HG02588 (cell line): ENCODE measurements at regions not wholly inside any gene's neighbourhood (a gene's known extent, or its start where the extent isn't known, plus 50 kb on each side); places are given as distances from the start of the nearest gene placed in this dataset.

ENCODE experiments used
- ATAC-seq: cut with Tn5 transposase; IDR thresholded peaks from one replicate; pipeline ENCODE4 v1.9.1; 2021; ENCODE audit warnings: mild to moderate bottlenecking, moderate library complexity; ENCODE audit not compliant: unreplicated experiment

DNA sequence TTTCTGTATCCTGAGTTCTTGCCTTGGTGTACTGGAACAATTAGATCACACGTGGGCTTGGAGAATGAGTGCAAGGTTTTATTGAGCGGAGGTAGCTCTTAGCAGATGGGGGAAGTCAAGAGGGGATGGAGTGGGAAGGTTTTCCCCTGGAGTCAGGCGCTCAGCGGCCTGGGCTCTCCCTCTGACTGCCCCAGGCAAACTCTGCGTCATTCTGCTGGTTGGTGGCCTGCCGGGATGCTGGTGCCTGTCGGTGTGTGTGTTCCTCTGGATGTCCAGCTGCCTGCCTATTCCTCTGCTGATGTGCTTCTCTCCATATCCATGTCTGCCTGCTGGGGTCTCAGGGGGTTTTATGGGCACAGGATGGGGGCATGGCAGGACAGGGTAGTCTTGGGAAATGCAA is 111.0 kb downstream of the TRIB2 start:
- no peak for ATAC-seq

DNA sequence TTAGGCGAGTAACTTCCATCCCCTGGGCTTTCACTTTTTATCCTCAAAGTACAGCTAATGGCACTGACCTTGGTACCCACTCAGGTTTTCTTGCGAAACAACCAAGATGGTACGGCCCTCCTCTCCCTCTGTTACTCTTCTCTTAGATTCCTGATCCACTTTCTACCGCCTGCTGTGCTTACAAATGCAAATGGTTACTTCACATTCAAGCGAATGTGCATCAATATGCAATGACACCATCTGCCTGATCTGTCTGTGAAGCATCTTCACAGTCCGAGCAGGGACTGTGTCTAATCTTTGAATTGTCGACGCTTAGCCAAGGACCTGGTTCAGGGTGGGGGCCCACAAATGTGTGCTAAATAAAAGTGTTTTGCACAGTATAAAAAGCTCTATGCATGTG is 112.2 kb downstream of the TRIB2 start:
- no peak for ATAC-seq

DNA sequence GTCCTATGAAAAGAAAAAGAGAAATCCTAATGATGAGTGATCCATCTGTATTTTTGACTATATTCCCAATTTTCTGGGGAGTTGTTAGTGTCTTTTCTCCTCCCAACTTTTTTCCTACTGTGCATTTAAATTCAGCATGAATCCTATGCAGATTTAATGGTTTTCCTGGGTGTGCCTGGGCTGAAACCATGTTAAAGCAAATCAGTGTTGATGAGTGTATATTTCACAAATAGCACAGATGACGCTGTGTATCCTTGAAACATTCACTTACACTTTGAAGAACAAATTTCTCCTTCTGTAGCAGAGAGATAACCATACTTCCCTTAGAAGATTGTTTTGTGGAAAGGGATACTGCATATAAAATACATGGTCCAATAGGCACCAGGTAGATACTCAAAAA is 114.3 kb downstream of the TRIB2 start:
- no peak for ATAC-seq

DNA sequence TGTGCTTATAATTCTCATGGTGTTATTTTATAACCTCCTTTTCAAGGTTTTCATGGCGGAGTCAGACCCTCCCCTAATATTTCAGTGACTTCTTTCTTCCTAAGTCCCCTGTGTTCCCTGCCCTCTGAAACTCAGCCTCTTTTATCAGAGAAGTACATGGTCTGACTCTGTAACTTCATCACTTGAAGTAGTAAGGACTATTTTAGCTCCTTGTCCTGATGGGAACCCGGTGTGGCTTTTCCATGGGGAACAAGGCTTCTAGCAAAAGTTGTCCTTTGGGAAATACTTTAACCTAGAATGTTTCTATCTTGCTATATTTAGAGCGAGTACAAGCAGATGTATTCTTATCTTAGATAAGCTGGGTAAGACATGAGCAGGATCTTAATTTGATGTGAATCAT is 117.5 kb downstream of the TRIB2 start:
- ATAC-seq: no peak

DNA sequence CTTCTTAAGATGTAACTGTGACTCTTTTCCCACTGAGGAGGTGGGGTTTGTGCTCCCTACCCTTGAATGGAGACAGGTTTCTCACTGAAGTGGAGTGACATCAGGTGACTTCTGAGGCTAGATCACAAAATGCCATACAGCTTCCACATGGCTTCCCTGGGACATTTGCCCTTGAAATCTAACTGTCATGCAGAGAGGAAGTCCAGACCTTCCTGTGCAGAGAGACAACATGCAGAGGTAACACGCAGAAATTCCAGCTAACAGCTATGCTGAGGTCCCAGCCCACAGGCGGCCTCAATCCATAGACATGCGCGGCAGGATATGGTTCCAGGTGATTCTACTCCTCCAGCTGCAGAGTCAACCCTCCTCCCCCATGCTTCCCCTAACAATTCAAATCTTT is 119.0 kb downstream of the TRIB2 start:
- ATAC-seq: no peak

DNA sequence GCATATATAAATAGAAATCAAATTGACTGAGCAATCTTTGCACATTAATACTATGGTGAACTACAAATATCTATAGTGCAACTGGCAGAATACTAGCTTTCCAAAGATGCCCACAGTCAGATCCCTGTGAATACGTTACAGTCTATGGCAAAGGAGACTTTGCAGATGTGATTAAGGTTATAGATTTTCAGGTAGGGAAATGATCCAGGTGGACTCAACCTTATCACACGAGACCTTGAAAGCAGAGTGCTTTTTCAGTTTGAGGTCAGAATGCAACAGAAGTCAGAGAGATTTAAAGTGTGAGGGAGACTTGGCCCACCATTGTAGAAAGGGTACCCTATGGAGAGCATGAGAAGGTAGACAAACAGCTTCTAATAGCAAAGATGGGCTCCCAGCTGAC is 122.6 kb downstream of the TRIB2 start:
- ATAC-seq: no peak

DNA sequence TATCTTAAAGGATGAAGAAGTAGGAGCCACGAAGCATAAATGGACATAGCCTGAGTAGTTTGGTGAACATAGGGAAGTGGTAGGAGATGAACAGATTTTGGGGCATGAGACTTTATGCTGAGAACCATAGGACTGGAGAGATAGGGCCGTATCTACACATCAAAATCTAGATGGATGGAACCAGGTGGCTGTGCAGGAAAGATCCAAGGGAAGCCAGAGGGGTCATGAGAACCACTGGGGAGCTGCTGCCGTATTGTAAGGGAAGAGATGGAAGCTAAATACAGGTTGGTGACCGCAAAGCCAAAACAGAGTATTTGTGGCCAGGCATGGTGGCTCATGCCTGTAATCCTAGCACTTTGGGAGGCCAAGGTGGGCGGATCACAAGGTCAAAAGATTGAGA is 124.3 kb downstream of the TRIB2 start:
- no peak for ATAC-seq

DNA sequence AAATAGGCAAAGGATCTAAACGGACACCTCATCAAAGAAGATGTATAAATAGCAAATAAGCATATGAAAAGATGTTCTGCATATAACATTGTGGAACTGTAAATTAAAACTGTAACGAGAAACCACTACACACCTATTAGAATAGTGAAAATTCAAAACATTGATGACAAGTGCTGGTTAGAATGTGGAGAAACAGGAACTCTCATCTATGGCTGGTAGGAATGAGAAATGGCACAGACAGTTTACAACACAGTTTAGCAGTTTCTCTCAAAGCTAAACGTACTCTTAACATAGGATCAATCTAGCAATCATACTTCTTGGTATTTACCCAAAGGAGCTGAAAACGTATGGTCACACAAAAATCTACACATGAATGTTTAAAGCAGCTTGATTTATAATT is 126.2 kb downstream of the TRIB2 start:
- no peak for ATAC-seq

DNA sequence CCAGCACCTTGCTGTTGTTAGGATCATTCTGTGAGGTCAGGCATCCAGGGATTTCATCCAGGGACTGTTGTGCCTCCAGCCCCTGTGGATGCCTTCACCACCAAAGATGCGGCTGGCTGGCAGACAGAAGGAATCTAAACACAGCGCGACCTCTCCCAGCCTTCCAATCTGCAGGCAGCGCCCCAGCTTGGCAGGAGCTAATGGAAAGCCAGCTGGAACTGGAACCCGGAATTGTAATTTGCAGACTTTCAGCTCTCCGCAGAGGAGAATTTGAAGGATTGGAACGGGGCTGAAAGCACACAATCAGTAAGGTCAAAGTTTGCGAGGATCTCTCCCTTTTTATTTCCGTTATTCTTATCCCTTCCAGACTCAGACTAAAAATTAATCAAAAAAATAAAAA is 127.8 kb downstream of the TRIB2 start:
- ATAC-seq: no peak

DNA sequence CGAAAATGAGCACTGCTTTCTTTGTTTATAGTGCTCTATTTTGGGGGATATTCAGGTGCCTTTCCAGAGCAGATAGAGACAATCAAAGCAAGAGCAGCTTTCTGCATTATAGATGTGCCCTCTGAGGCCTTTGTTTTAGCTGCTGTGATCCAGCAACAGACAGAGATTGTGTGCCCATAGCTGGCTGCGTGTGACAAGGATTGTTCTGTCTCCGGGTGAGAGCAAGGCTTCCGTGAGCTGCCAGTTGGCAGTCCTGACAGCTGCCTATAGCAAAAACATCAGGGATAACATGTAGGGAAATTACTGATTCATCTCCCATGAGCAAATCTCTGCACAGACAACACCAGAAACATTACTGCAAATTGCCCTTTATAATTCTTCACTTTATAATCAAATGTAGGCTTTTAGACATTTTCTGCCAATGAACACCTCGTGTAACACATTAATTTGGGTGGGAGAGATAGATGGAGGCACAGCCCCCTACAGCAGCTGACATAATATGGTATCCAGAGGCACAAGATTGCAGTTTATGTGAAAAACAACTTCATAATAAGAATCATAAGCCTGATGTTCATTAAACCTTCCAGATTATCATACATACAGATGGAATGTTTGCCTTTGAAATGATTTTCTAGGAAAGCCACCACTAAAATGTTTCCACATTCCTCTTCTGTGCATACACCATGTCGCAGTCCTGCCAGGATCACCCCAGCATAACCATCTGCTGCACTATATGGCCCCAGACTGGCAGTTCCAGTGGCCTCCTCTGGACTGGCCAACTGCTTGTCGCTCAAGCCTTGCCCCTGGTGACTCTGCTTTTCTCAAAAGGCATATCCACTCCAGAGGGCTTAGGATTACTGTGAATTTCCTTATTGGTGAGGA is 131.2 kb downstream of the TRIB2 start:
- no peak for ATAC-seq

DNA sequence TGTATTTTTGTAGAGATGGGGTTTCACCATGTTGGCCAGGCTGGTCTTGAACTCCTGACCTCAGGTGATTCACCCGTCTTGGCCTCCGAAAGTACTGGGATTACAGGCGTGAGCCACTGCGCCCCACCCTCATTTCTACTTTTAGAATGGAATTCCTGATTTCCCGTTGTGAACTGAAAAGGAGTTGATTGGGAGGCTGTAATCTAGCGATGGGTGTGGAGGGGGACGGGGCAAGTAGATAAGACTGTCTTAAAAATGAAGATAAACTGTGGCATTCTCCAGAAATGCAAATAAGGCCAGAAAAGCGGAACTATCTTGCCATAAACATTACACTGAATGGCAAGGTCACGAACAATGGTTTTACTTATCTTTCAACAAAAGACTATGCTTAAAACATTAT is 135.4 kb downstream of the TRIB2 start:
- no peak for ATAC-seq

DNA sequence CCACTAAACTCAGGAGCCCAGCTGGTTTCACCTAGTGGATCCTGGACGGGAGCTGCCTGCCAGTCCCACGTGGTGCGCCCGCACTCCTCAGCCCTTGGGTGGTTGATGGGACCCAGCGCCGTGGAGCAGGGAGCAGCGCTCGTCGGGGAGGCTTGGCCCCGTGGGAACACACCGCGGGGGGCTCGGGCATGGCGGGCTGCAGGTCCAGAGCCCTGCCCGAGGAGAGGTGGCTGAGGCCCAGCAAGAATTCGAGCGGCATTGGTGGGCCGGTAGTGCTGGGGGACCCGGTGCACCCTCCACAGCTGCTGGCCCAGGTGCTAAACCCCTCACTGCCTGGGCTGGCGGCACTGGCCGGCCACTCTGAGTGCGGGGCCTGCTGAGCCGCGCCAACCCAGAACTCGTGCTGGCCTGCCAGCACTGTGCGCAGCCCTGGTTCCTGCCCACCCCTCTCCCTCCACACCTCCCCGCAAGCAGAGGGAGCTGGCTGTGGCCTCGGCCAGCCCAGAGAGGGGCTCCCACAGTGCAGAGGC is 137.3 kb downstream of the TRIB2 start:
- no peak for ATAC-seq

DNA sequence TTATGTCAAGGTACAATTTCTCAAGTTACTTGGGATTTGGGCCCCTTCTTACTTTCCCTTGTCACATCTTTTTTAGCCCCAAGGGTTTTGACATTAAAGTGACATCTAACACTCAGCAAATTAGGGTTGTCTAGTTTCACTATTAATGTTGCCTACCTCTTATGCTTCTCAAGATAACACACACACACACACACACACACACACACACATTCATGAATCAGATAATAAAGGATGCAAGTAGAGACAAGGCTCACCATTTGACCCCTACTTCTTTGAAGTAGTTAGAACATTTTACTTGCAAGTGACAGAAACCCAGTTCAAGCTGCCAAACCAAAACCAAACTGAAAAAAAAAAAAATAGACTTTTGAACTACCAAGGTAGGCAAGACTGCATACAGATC is 138.8 kb downstream of the TRIB2 start:
- no peak for ATAC-seq

DNA sequence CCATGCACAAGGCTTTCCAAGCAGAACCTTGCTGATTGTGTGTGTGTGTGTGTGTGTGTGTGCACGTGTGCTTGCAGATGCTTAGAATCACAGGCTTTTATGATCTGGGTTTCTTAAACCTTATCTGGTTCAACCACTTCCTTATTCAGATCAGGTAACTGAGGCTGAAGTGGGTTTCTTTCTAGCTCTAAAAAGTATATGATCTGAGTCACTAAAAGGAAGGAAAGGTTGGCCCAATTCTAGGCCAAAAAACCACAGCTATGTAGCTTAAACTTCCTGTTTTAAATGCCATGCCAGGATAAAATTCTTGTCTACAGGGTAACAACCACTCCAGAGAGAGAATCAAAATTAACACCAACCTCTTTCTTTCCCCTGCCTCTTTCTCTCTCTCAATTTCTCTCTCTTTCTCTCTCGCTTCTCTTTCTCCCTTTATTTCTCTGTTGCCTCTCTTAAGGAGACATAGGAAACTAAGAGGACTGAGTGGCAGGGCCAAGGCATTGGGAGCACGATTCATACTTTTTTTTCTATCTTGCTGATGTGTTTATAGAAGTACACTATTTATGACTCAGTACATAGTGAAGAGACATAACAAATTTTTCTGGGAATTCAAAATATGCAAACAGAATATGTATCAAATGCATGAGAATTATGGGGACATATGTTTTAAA is 140.3 kb downstream of the TRIB2 start:
- ATAC-seq: no peak

DNA sequence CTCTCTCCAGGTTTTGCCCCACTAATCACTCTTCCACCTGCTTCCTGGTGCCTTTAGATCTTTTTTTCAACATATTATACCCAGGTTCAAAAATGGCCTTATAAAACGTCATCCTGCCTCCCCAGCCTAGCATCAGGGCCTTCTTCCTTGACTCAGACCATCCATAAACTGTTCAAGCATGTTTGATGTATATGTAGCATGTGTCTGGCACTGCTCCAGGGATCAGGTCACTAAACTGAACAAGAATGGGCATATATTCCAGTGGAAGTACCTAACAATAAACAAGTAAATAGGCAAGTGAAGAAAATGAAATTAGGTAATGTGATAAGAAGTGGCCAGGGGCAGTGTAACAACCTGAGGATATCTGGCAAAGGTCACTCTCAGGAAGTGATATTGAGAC is 141.2 kb downstream of the TRIB2 start:
- ATAC-seq: no peak

DNA sequence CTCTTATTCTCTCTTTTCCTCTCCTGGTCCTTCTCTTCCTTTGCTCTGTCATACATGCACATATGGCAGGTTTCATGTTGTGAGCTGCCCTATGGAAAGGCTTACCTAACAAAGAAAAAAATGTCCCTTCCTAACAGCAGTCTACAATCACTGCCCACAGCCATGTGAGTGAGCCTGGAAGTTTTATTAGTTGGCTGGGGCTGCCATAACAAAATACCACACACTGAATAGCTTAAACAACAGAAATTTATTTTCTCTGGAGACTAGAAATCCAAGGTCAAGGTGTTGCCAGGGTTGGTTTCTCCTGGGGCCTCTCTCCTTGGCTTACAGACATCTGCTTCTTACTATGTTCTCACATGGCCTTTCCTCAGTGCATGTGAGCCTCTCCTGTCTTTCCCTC is 142.1 kb downstream of the TRIB2 start:
- no peak for ATAC-seq

DNA sequence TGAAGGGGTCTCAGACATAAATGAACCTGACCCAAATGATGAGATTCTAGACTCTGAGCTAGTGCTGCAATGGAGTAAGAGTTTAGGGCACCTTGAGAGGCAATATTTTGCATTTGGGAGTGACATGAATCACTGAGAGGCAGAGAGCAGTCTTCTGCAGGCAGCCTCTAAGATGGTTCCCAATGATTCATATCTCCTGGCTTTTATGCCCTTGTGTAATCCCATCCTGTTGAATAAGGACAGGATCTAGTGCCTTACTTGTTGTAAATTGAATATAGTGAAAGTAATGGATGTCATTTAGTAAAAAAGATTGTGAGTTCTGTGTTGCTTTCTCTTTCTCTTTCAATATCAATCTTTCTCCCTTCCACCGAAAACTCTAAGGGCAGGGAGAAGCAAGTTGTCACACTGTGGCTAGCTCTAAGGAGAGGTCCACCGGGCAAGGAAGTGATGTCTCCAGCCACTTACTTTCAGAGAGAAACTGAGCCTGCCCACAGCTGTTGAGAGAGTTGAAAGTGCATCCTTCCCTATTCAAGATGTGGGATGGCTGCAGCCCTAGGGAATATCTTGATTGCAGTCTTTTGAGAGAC is 144.7 kb downstream of the TRIB2 start:
- no peak for ATAC-seq

DNA sequence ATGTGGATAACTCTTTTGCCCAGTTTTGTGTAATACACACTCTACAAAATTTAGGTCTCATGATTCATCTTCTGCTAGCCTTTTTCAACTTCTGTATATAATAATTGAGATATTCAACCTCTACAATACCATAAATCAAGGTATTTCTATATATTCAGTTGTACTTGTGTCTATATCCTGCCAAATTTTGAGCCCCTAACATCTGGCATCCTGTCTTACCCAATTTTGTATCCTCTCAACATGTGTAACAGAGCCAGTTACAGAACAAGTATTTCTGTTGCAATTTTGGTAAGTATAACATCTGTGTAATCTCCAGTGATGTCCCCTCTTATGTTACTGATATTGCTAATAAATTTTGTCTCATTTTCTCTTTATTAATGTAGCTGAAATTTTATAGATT is 145.8 kb downstream of the TRIB2 start:
- no peak for ATAC-seq

DNA sequence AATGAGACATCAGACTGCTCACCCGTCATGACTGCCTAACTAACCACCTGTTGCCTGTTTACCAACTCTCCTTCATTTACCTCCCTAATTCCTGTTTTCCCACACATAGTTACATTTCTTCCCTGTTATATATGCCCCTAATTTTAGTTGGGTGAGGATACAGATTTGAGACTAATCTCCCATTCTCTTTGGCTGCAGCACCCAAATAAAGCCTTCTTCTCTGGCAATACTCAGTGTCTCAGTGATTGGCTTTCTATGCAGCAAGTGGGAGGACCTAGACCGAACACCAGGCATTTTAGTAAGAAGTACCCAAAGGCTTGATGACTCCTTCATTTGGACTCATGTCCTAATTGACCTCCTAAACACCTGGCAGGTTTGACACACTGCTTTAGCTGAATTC is 147.2 kb downstream of the TRIB2 start:
- no peak for ATAC-seq

DNA sequence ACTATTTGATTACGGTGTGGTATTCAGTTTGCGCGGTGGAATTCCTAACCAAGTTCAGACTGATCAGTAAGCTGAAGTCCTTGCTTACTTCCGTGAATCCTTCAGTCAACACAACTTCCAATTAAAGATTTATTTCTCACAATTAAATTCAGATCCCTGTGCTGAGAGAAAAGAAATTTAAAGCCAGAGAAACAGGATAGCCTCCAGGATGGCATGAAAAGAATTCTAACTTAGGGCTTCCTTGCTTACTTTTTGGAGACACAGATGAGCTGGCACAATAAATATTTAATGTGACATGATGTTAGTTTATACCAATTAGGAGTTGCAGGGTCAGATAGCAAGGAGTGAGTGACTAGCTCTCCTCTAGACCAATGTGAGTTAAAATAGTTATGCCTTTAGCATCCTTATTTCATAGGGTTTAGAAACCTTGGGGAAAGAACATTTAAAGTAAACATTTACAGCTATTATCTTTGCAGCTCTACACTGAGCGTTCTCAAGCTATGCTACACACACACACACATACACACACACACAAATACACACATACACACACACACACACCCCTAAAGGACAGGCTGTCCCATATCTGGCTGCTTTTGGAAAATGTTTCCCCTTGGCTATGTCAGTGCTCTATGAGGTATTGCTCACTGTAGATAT is 151.0 kb downstream of the TRIB2 start:
- no peak for ATAC-seq

DNA sequence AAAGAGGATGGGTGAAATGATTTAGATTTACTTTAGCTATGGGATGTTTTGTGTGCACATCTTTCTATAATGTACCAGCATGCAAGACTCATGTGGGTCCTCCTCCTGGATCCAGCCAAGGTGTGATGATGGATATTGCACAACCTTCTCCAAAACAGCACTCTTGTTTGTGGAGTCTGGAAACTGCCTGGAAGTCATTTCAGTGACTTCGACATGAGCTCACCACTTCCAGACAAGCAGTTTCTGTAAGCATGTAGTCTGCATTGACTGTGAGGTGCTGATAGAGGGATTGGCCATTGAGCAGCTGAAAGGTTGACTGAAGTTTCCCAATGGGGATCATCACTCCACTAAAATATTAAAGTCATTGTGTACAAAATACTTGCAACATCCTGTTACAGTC is 154.0 kb downstream of the TRIB2 start:
- no peak for ATAC-seq
